Osteocyte (in vitro differentiated cells): ENCODE measurements at regions not wholly inside any gene's neighbourhood (a gene's known extent, or its start where the extent isn't known, plus 50 kb on each side); places are given as distances from the start of the nearest gene placed in this dataset.

Experiments used
- DNase-seq: peaks from one replicate; pipeline ENCODE4 v3.0.0; 2021; ENCODE audit warnings: mixed read lengths; ENCODE audit not compliant: unreplicated experiment; ENCODE audit errors: extremely low spot score
- H3K27ac Mint-ChIP-seq: one replicate; pipeline ENCODE4 v1.8.0; 2021; ENCODE audit warnings: mild to moderate bottlenecking, mixed read lengths; ENCODE audit not compliant: unreplicated experiment
- H3K27me3 Mint-ChIP-seq: one replicate; pipeline ENCODE4 v1.8.0; 2021; ENCODE audit warnings: mixed read lengths; ENCODE audit not compliant: unreplicated experiment
- H3K36me3 Mint-ChIP-seq: one replicate; pipeline ENCODE4 v1.8.0; 2021; ENCODE audit warnings: mixed read lengths; ENCODE audit not compliant: unreplicated experiment
- H3K4me1 Mint-ChIP-seq: one replicate; pipeline ENCODE4 v1.8.0; 2021; ENCODE audit warnings: mixed read lengths; ENCODE audit not compliant: unreplicated experiment
- H3K4me3 Mint-ChIP-seq: one replicate; pipeline ENCODE4 v1.8.0; 2021; ENCODE audit warnings: mild to moderate bottlenecking, moderate library complexity, mixed read lengths; ENCODE audit not compliant: unreplicated experiment
- H3K9me3 Mint-ChIP-seq: one replicate; pipeline ENCODE4 v1.8.0; 2021; ENCODE audit warnings: mixed read lengths; ENCODE audit not compliant: unreplicated experiment
- TF ChIP-seq, protein P1 (sequence below): fragments of 200-600 bp; sonication (generic); IDR thresholded peaks from 2 replicates; pipeline ENCODE4 v1.5.0; 2021; ENCODE audit warnings: antibody characterized with exemption, mild to moderate bottlenecking, moderate library complexity

DNA sequence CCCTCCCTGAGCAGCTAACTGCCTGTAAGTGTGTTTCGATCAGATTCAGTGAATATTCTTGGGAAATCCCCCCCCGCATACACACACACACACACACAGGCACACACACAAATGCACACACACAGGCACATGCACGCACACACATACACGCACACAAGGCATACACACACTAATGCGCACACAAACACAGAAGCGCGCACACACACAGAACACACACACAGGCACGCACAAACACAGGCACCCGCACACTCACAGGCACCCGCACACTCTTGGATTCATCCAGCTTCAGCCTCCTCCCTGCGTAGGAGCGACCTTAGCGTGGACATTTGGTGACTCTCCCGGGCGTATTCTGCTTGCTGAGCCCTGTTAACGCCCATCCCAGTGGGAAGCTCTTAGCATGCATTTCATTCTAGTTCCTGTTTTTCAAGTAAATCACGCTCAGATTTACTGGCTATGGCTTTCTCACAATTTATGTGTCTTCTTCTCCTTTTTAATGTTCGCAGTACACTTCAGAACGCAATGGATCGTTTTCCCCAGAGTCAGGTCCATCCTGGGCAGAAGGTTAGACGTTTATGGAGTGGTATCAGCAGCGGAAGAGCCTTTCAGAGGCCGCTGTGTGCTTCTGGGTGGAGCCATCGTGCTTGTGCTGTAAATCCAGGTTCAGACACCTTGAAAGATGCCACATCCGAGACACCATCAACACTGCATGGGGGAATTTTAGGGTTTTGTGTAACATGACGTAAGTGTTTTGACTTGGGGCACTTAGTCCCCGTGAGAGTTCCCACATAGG, 656.6 kb downstream of the GALR1 start:
- Mint-ChIP-seq H3K9me3 (peaks cover 8% of the 10 kb centered on the region), H3K36me3 (no peaks in the 10 kb centered on the region), H3K4me1 (no peaks in the 10 kb centered on the region), H3K27me3 (no peaks in the 10 kb centered on the region), H3K27ac (no peak overlapping the region), H3K4me3 (no peak overlapping the region)
- DNase-seq = no peak
- TF ChIP-seq, protein P1, sequence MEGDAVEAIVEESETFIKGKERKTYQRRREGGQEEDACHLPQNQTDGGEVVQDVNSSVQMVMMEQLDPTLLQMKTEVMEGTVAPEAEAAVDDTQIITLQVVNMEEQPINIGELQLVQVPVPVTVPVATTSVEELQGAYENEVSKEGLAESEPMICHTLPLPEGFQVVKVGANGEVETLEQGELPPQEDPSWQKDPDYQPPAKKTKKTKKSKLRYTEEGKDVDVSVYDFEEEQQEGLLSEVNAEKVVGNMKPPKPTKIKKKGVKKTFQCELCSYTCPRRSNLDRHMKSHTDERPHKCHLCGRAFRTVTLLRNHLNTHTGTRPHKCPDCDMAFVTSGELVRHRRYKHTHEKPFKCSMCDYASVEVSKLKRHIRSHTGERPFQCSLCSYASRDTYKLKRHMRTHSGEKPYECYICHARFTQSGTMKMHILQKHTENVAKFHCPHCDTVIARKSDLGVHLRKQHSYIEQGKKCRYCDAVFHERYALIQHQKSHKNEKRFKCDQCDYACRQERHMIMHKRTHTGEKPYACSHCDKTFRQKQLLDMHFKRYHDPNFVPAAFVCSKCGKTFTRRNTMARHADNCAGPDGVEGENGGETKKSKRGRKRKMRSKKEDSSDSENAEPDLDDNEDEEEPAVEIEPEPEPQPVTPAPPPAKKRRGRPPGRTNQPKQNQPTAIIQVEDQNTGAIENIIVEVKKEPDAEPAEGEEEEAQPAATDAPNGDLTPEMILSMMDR = no peak

GRCh38 chr18:77910347-77910746, 660.7 kb downstream of the GALR1 start:
- Mint-ChIP-seq H3K4me1 (no peaks in the 10 kb centered on the region), H3K9me3 (peaks cover 21% of the 10 kb centered on the region), H3K36me3 (no peaks in the 10 kb centered on the region), H3K27ac (no peak overlapping the region), H3K4me3 (no peak overlapping the region), H3K27me3 (no peaks in the 10 kb centered on the region)
- no peak for DNase-seq
- TF ChIP-seq, protein P1 = no peak

GRCh38 chr18:77911971-77912605, 662.4 kb downstream of the GALR1 start:
- Mint-ChIP-seq H3K4me1 (no peaks in the 10 kb centered on the region), H3K27ac (no peak overlapping the region)

DNA sequence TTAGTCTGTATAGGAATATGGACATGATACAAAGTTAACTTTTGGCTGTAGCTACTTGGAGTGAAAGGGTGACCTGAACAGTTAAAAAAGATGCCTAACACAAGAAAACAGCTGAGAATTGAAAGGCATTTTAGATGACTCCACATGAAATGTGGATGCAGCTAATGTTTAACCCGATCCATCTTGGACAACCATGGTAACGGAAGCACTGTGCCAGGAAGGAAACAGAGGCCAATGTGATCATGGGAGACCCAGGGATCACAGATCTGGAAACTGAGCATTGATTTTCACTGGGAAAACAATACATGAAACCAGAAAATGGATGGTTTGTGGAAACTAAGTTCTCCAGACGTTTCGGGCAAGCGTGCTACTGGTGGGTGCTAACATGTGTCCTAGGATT, 669.1 kb downstream of the GALR1 start:
- no peaks in the 10 kb centered on the region for H3K36me3 Mint-ChIP-seq
- H3K9me3 Mint-ChIP-seq = peaks cover 13% of the 10 kb centered on the region
- H3K27me3 Mint-ChIP-seq = no peaks in the 10 kb centered on the region
- H3K4me1 Mint-ChIP-seq = no peaks in the 10 kb centered on the region
- no peak for DNase-seq
- no peak overlapping the region for H3K27ac Mint-ChIP-seq
- TF ChIP-seq, protein P1 = no peak
- no peak overlapping the region for H3K4me3 Mint-ChIP-seq

More at GRCh38 chr18:77911971-77912605, 662.4 kb downstream of the GALR1 start:
- Mint-ChIP-seq H3K9me3 (peaks cover 21% of the 10 kb centered on the region), H3K36me3 (no peaks in the 10 kb centered on the region), H3K4me3 (no peak overlapping the region), H3K27me3 (no peaks in the 10 kb centered on the region)
- no peak for DNase-seq
- TF ChIP-seq, protein P1 = no peak

GRCh38 chr18:77919923-77920322, 670.3 kb downstream of the GALR1 start:
- Mint-ChIP-seq H3K4me3 (no peak overlapping the region), H3K27me3 (no peaks in the 10 kb centered on the region), H3K27ac (no peak overlapping the region), H3K36me3 (no peaks in the 10 kb centered on the region), H3K9me3 (peaks cover 16% of the 10 kb centered on the region), H3K4me1 (no peaks in the 10 kb centered on the region)
- DNase-seq = no peak
- TF ChIP-seq, protein P1 = no peak
